ENCODE measurements at regions not wholly inside any gene's neighbourhood (a gene's known extent, or its start where the extent isn't known, plus 50 kb on each side); places are given as distances from the start of the nearest gene placed in this dataset.
"Not testable (repeated sequence)": the region's sequence is repeated elsewhere in the genome, so short reads cannot be mapped to it uniquely, and the experiment has no call there.

DNA sequence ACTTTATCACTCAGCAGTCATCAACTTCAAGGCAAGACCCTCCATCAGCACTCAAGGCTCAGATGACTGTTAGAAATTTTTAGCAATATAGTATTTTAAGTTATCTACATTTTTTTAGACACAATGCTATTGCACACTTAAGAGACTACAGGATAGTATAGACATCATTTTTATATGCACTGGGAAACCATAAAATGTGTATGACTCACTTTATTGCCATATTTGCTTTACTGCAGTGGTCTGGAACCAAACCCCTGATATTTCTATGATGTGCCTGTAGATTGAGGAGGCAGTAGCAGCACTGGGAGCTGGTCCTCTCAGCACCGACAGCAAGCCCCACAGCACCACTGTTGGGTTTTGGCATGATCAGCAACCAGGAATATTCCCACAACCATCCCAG is 264.8 kb upstream of the HNRNPA3 start:
- DNase-seq (ENCODE audit: extremely low read depth in 1 of 2, low read depth in 1 of 2), result no peak

DNA sequence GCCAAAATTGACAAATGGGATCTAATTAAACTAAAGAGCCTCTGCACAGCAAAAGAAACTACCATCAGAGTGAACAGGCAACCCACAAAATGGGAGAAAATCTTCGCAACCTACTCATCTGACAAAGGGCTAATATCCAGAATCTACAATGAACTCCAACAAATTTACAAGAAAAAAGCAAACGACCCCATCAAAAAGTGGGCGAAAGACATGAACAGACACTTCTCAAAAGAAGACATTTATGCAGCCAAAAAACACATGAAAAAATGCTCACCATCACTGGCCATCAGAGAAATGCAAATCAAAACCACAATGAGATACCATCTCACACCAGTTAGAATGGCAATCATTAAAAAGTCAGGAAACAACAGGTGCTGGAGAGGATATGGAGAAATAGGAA is 261.4 kb upstream of the HNRNPA3 start:
- not testable (repeated sequence) for DNase-seq (ENCODE audit: extremely low read depth in 1 of 2, low read depth in 1 of 2)

DNA sequence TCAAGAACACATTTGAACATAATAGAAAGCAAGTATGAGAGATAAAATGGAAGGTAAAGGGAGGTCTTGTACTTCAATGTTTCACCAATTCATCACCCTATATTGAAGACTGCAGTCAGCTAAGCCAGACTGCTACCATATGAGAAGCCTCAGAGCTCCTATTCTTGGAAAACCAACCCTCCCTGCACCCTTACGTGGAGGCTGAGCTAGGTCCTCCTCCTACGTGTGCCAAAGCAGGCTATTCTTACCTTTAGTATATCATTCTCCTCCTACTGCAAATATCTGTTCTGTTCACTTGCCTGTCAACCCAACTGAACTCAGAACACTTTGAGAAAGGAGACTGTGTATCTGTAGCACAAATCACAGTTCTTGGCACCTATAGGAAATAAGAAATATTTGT is 255.8 kb upstream of the HNRNPA3 start:
- DNase-seq (ENCODE audit: extremely low read depth in 1 of 2, low read depth in 1 of 2), result no peak

DNA sequence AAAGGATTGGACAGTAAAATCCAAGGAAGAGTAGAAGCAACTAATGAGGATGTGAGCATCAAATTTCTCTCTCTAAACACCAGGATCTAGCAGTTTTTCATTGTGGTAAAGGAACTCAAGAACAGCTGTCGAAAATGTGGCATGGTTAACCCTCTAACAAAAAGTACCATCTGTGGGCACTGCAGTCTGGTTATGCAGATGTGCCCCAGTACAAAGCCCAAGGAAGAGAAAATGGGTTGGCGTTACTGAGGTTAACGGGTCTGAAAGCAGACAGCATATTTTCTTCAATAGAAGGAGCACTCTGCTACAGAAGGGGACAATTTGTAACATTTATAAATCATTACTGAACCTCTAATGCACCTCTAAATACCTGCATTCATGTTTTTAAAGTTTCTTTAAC is 253.0 kb upstream of the HNRNPA3 start:
- DNase-seq (ENCODE audit: extremely low read depth in 1 of 2, low read depth in 1 of 2), result no peak

DNA sequence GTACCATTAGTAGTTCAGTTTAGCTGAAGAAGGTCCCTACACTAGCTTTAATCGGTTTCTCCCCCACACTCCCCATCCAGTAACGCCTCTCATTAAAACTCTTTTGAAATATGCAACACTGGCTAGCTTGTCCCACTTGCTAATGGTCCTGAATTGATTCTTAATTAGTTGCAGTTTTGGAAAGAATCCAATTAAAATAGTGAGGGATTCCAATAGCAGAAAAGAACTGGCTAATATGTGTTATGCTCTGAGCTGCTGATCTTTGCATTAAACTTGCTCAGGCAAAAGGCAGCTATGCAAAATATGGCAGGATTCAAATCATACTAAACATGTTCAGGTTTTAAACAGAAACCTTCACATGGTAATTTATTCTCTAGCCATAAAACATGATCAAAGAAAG is 252.5 kb upstream of the HNRNPA3 start:
- DNase-seq (ENCODE audit: extremely low read depth in 1 of 2, low read depth in 1 of 2), result no peak

DNA sequence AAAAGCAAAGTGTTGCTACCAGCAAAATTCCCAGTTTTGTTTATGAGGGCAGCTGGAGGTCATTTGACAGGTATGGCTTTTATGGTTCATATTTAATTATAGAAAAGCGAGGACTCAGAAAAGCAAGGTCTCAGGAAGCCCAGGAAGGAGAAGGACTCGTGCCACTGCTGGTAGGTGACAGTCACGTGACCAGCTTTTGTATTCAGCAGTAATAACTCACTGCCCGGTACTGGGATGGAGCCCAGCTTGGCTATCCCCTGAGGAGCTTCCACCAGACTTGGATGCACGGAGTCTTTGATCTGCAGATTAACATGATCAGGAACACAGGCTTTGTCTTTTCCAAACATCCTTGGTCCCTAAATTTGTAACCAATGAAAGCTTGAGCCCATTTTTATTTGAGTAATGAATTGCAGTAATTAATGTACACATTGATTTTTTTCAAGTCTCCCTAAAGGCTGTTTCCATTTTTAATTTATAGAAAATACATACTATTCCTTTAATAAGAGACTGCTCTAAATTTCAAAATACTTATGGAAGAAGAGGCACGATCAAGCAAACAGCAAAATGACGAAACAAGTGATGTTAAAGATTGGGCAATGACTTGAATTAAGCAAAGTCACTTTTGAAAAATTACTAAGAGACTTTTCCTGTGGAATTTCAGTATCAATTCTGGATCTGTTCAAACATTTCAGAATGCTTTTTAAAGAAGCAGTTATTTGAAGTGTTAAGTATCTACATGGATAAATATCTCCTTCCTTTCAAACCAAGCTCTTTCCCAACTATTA is 251.7 kb upstream of the HNRNPA3 start:
- DNase-seq (ENCODE audit: extremely low read depth in 1 of 2, low read depth in 1 of 2), result no peak

DNA sequence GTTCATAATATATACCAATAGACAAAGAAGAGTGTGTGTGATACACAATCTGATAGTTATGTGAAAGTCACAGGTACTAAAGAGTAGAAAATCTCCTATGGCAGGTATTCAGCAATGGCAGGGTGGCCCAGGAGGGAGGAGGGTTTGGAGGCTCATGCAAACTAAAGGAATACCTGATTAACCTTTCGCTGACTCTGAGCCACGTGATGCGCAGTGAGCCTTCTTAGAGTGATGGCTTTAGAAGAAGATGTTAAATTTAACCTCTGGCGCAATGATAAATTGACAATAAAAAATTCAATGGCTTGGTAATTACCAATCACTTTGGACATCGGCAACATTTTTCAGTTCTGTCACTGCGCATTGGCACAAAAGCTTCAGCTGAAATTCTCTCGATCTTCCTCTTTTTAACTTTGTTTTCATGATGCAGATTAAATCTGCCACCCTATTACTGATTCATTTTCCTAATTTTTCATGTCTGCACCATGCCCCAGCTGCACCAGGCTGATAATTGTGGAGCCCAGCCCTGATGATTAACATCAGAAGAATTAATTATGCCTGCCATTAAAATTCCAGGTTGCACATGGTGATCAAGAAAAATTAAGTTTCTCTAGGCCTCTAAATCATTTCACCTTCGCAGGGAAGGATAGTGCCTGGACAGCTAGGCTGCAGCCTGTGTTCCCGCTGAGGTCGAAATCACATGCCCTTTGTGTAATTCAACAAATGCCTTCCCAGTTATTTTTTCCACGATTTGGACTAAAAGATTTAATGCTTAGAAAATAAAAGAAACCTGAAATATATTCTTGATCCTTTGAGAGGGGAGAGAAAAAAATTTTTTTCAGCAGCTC is 250.6 kb upstream of the HNRNPA3 start:
- DNase-seq (ENCODE audit: extremely low read depth in 1 of 2, low read depth in 1 of 2), result no peak

DNA sequence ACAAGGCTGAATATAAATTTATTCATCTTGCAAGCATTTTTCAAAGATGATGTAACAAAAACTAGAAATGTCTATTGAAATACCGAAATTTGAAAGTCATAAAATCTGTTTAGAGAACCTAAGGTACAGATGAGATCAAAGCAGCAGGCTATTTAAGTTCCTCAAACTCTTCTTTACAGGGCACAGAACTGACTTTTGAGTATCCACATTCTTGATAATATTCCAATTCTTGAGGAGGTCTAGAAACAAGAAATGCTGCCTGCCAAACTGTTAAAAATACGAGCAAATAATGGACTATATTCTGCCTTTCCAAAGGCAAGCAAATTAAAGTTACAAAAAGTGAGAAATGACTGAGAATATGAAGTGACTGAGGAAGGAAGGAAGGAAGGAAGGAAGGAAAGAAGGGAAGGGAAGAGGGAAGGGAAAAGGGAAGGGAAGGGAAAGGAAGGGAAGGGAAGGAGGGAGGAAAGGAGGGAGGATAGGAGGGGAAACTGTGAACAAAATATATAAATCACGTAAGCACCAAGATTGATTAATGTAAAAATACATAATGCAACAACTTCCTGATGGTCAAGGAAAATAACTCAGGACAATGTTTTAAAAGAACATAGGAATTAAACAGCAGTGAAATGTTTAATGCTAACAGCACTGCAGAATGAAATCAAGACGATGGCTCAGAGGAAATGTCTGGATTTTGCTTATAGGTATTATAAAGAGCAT is 248.9 kb upstream of the HNRNPA3 start:
- no peak for DNase-seq (ENCODE audit: extremely low read depth in 1 of 2, low read depth in 1 of 2)

DNA sequence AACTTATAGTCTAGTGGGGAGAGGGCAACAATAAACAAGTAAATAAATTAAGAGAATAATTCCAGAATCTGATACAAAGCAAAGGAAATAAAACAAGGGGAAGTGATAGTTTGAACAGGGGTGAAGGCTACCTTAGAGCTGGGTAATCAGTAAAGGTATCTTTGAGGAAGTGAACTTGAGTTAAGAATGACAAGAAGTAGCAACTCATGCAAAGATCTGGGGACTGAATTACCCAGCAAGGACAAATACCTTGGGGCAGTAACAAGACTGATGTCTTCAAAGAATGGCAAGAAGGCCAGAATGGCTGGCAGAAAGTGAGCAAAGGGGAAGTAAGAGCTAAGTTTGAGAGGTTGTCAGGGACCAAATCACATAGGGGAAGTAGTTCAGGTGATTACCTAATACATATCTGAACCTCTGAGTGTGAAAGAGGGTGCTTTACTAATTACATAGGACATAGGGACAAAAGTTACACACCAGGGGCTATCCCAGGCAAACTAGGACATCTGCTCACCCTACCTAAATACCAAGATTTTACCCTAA is 244.6 kb upstream of the HNRNPA3 start:
- DNase-seq (ENCODE audit: extremely low read depth in 1 of 2, low read depth in 1 of 2), result no peak

DNA sequence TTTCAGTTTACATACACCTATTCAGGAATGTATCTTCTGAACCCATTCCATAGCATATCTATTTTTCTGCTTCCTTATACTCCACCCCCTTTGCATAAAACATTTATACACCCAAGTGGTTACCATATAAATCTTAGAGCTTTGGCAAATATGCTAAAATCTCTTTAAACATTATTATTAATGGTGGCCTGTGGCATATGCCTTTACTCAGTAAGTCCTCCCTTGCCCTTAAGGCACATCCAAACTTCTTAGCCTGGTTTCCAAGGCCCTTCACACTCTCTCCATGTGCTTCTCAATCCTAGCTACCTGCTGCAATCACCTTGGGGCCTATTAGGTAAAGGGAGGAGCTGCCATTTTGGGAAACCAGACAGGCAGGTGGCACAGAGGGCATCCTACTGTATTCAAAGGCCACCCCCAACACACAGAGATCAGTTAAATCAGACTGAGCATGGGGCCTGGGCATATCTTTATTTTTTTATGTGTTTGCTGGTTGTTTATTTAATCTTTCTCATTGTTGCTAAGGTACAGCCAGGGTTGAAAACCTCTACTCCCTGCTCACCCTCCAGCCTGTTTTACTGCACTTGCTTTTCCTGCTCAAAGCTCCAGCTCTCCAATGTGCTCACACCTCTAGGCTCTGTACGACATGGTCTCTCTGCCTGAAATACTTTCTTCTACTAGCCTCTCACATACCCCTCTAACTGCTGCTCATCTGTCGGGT is 242.8 kb upstream of the HNRNPA3 start:
- no peak for DNase-seq (ENCODE audit: extremely low read depth in 1 of 2, low read depth in 1 of 2)

DNA sequence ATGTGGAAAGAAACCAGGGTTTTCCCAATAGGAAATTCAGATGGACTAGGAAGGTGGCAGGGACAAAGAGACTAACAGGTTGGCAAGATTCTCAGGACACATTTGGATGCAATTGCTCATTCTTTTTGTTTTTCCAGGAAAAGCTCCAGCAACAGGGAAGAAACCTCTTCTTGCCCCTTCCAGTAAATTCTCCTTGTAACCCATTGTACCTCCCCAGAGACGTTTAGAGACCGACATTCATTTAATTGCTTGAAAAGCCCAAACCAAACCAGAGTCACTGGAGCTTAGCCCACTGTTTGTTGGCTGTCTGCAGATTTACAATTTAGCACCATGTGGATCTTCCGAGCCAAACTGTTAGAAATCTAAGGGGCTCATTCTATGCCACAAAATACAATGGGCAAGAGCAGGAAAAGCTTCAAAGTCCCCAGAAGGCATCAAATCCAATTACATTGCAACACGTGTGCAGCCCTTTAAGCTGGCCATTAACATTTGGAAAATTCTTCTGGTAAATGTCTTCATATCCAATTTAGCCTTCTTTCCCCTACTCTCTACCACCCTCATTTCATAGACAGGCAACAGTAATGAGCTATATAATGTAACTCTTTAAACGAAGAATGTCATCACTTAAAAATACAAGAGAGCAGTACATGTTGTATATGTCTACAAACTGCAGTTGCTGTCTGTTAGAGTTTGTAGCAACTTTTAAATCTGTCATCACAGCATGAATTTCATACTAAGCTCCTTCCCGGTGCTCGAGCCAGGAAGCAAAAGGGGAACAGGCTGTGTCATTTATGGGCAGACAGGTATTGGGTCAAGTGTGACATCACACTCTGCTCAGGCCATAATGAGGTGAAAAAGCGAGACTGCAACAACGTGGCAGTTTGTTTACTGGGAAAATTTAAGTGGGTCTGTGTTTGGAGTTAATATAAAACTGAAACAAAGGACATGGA is 235.6 kb upstream of the HNRNPA3 start:
- no peak for DNase-seq (ENCODE audit: extremely low read depth in 1 of 2, low read depth in 1 of 2)

DNA sequence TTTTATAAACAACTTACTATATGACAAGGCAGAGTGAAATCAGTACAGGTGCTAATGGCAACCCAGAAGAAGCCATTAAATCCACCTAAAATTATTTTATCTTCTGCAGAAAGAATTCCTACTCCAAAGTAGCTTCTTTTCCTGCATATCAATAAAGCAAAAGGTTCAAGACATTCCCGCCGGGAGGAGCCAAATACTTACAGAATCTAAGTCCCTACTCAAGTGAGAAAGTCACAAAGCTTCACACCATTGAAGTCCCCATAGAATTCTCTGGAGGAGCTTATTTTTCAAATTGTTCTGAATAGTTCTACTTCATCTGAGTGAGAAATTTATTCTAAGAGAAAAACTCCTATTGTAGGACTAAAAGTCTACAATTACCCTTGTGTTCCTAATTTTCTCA is 233.7 kb upstream of the HNRNPA3 start:
- DNase-seq (ENCODE audit: extremely low read depth in 1 of 2, low read depth in 1 of 2), result no peak

DNA sequence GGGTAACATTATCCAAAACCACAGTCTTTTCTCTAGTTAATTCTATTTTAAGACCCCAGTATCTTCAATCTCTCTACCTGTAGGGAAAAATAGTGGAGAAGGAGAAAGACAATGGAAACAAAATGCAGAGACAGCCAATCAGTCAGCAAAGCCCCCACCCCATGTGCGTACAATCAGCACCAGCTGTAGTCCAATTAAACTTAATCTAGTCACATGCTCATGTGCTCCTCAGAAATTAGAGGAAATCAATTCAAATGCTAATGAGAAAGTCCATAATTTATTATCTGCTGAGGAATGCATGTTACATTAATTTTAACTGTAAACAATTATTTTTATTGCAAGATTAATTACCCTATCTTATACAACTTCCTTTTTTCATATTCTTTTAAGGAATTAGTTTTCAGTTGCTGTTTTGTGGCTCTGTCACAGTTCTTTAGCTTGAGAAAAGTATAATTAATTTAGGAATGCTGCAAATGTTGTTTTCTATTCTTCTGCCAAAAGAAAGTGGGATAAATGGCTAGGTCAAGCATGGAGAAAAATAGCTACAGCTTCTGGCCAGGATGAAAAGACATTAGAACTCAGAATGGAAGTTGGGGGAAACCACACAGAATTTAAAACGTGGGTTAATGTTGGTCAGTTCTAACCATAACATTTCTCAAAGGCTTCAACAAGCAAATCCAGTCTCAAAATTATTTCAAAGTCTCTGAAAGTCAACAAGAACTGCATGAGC is 232.4 kb upstream of the HNRNPA3 start:
- no peak for DNase-seq (ENCODE audit: extremely low read depth in 1 of 2, low read depth in 1 of 2)

DNA sequence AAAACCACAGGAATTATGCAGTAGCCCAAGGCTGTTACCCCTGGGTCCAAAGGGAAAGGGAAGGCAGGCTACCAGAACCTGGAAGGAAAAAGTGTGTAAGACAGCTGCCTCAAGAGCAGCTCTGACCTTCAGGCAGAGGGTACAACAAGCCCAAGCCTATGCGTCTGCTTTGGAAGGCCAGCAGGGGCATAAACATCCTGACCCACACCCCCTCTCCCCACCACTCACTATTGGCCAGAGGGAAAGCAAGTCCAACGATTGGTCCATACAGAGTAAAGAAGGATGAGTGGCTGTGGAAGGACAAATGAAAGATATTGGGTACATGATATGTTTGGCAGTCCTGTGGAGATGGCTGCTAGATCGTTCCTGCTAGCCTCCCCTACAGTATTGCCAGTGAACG is 227.6 kb upstream of the HNRNPA3 start:
- no peak for DNase-seq (ENCODE audit: extremely low read depth in 1 of 2, low read depth in 1 of 2)

DNA sequence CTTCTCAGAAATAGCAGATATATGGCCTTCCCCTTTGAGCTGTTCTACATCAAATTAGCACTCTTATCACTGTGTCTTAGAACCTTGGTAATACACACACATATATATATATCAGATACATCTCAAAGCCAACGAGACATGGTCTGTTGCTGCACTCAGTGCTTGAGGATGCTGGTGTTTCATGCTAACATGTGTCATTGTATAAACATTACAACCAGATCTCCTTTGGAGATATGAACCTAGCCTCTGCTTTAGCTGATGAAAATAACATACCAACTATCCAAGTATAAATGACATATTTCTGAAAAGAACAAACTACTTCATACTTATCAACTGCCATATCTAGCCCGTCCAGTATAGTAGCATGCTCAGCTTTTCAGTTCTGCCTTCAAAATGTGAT is 226.7 kb upstream of the HNRNPA3 start:
- no peak for DNase-seq (ENCODE audit: extremely low read depth in 1 of 2, low read depth in 1 of 2)

DNA sequence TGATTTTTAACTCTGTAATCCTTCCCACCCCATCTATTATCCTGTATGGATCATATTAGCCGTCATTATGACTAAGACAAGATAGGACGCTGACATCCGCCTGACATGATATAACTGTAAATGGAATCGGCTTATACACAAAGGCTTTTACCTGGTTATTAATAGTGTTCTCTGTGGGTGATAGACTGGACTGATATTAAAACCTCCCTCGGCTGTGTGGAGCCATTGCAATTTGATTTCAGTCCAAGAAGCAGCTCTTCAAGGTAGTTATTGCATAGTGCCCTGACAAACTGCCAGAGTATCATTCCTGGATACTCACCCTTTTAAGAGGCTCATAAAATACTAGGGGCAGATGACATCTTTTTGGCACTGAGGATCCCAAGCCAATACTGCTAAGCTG is 226.1 kb upstream of the HNRNPA3 start:
- DNase-seq (ENCODE audit: extremely low read depth in 1 of 2, low read depth in 1 of 2), result no peak

DNA sequence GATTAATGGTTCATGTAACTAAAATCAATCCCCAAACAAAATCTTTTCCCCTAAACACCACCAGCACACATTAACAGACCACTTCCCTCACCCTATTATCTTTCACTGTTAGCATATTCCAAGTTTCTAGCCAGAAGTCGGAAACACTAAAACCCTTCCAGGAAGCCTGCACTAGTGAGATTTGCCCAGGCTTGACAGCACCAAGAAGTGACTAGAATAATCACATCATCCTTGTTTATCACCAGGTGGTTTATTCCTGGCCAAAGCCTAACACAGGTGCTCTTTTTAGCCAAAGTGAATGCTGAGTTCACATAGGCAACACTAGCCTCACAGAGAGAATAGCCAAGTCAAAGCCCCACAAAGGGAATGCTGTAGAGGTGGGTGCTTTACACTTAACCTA is 221.2 kb upstream of the HNRNPA3 start:
- no peak for DNase-seq (ENCODE audit: extremely low read depth in 1 of 2, low read depth in 1 of 2)

DNA sequence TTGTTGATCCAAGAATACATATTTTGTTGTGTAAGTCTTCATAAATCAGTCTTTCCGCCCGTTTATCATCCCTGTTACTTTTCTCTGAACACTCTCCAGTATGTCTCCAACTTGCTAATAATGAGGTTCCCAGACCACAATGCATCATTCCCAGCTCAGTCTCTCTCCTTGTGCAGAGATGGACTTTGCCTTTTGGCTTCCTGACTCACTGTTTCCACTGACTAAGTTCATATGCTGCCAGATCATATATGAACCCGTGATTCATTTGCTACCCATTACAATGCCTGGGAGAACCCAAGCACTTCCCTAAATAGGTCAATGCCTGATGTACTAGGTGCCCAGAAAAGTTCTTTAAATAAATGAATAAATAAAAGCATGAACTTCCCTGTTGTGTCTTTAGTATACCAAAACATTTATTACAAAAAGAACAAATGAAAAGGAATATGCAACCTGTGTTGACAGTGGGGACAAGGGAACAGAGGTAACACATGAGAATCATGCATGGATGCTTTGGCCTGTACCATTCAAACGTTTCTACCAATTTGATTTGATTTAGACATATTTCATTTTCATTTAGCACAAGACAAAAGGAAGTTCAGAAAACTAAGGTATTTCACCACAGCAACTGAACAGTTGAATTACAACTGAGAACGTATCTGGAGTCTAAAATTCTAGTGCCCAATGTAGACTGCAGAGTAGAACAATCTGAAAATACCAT is 215.4 kb upstream of the HNRNPA3 start:
- peak; percentile 7 to 8 for DNase-seq (ENCODE audit: extremely low read depth in 1 of 2, low read depth in 1 of 2)

Data from stimulated activated CD8-positive, alpha-beta memory T cell treated with anti-CD3 and anti-CD28 coated beads, Interleukin-7, amount 100 ng/mL, for 48 hours (primary cell).